Pancreas (tissue), 10 donors: ENCODE measurements at regions not wholly inside any gene's neighbourhood (a gene's known extent, or its start where the extent isn't known, plus 50 kb on each side); places are given as distances from the start of the nearest gene placed in this dataset.

Experiments
- ATAC-seq, 4 donors: fragments of 200-7000 bp; cut with Tn5 transposase; one replicate each; pipeline versions ENCODE4 v1.8.0 to v1.9.1; 2020; ENCODE audit warnings: mild to moderate bottlenecking in 4 of 4, moderate library complexity in 4 of 4
- DNase-seq, 6 donors: peaks; one replicate each; pipeline ENCODE4 v3.0.0-alpha.2; 2020
- FAIRE-seq: peaks from 2 replicates; lab custom pipeline; 2012; peaks lifted over from hg19 to GRCh38; lab: Jason Lieb, UNC
- H3K27ac ChIP-seq, 4 donors: fragments of 200-600 bp; sonication (generic); 1 replicate in 3 of 4; 2 replicates in 1 of 4; pipeline versions ENCODE4 v1.5.0 to v1.8.0; 2020
- H3K27me3 ChIP-seq, 4 donors: fragments of 200-600 bp; one replicate each; pipeline ENCODE4 v1.8.0; 2021
- H3K36me3 ChIP-seq, 3 donors: fragments of 200-600 bp; sonication (generic) in 1 of 3; one replicate each; pipeline versions ENCODE4 v1.5.0 to v1.8.0; 2020 to 2021
- H3K4me1 ChIP-seq, 3 donors: fragments of 200-600 bp; one replicate each; pipeline ENCODE4 v1.8.0; 2021
- H3K4me3 ChIP-seq, 4 donors: fragments of 200-600 bp; sonication (generic) in 2 of 4; one replicate each; pipeline versions ENCODE4 v1.5.0 to v1.8.0; 2020 to 2021
- H3K9me3 ChIP-seq, 4 donors: fragments of 200-600 bp; one replicate each; pipeline ENCODE4 v1.8.0; 2021
- WGBS, 2 donors: extraction: QIAGEN DNeasy Blood & Tissue Kit; methylation state at CpG; one replicate each; pipeline ENCODE4 v1.1.7; 2013; 5-methylcytosine and 5-hydroxymethylcytosine counted together
- intact Hi-C, 3 donors: fragments of 100-400 bp; cut with DNase I; formaldehyde crosslinking; loops; one replicate each; pipeline versions ENCODE4 v1.11.1 to v1.14.2; 2022
- TF ChIP-seq, protein P1 (sequence below), 4 donors: fragments of 200-600 bp; sonication (generic) in 3 of 4; IDR thresholded peaks; one replicate each; pipeline versions ENCODE4 v1.5.0 to v1.8.0; 2021; ENCODE audit warnings: antibody characterized with exemption in 4 of 4
- donor health status: healthy with polysubstance abuse.
- donor health status: DM: no; HTN: no; CAD: no; lungs with moderate emphysema.
- donor health status: DM: no; HTN: no; CAD: no.
- donor health status: control.
- donor health status: control.
- donor health status: Bipolar disorder and iron deficiency.
- donor health status: DM: yes; HTN: yes; CAD: no.
- donor health status: DM: no; HTN: no; CAD: no.
- donor health status: DM: no; HTN: no; CAD: no.
- donor health status: DM: yes; HTN: yes; CAD: no.

DNA sequence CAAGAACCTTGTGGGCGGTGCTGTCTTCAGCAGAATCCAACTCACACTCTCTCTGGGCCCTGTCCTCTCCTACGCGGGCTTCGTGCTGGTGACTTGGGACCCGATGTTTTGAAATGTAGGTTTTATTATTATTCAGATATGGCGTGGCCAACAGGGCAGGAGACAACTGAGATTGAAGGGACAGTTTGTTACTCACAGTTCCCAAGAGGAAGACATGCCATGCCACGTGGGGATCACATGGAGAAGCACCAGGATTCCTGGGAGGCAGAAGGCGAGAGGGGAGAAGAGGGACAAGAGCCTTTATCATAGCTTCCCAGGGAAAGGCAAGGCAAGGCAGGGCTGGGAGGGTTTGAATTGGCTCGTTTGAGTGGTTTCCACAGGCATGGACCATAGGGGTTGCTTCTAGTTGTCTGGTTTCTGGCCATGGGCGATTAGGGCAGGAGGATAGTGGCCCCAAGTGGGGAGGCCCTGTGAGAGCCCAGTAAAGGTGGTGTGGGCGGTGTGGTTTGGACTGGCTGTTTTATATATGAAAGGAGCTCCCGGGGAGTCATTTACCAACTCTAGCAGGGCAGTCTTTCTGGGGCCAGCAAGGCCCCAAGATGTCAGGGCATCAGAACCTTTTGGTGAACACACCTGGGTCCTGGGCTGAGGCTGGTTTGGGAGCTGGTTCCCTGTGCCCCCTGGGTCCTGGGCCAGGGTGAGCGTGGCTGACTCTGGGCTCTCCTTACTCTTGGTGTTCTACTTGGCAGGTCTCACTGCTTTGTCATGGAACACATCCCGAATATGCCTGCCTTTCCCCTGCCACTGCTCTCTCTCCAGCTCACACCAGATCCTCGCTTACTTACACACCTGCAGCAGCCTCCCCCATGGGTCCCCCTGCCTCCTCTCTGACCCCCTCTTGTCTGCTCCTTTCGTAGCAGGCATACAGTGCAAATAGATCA lies 94.0 kb upstream of the ZNF536 start:
- intact Hi-C loops = loop anchor here in 1 of 3 donors (10.0 kb wide), 1 partner anchor 113 kb away; no protein-coding TSS in a partner anchor
- FAIRE-seq (no peak), DNase-seq (no peak), ATAC-seq (no peak)
- no peak overlapping the region for H3K27ac ChIP-seq
- TF ChIP-seq, protein P1, sequence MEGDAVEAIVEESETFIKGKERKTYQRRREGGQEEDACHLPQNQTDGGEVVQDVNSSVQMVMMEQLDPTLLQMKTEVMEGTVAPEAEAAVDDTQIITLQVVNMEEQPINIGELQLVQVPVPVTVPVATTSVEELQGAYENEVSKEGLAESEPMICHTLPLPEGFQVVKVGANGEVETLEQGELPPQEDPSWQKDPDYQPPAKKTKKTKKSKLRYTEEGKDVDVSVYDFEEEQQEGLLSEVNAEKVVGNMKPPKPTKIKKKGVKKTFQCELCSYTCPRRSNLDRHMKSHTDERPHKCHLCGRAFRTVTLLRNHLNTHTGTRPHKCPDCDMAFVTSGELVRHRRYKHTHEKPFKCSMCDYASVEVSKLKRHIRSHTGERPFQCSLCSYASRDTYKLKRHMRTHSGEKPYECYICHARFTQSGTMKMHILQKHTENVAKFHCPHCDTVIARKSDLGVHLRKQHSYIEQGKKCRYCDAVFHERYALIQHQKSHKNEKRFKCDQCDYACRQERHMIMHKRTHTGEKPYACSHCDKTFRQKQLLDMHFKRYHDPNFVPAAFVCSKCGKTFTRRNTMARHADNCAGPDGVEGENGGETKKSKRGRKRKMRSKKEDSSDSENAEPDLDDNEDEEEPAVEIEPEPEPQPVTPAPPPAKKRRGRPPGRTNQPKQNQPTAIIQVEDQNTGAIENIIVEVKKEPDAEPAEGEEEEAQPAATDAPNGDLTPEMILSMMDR (IDR thresholded peaks at IDR 0.05) = no peak
- peaks cover 0 to 14% (median 0%) of the 10 kb centered on the region in 4 donors for H3K27me3 ChIP-seq
- H3K36me3 ChIP-seq = no peaks in the 10 kb centered on the region
- H3K4me1 ChIP-seq = no peaks in the 10 kb centered on the region
- no peaks in the 10 kb centered on the region for H3K9me3 ChIP-seq
- 64 to 75% methylated on average over 16 of the region's 16 CpGs for WGBS, 2 donors
- H3K4me3 ChIP-seq = no peak overlapping the region

DNA sequence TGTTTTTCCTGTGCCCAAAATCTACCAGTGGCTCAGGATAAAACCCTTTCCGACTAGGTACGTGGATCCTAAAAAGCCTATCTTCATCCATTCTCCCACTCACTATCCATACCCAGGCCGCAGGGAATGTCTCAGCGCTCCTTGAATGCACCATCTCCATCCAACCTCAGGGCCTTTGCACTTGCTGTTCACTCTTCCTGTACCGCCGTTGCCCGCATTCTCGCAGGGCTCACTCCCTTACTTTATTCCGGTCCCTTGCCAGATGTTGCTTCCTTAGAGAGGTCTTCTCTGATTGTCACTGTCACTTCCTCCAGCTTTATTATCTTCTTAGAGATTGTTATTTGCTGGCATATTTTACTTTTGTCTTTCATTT lies 93.3 kb upstream of the ZNF536 start:
- WGBS, 2 donors = 87% methylated on average over 9 of the region's 9 CpGs
- ATAC-seq (no peak), FAIRE-seq (no peak), DNase-seq (no peak)
- TF ChIP-seq, protein P1 (IDR thresholded peaks at IDR 0.05) = no peak
- H3K4me3 ChIP-seq = no peak overlapping the region
- peaks cover 0 to 9% (median 0%) of the 10 kb centered on the region in 4 donors for H3K27me3 ChIP-seq
- H3K9me3 ChIP-seq = no peaks in the 10 kb centered on the region
- H3K36me3 ChIP-seq = no peaks in the 10 kb centered on the region
- no peak overlapping the region for H3K27ac ChIP-seq
- intact Hi-C loops = loop anchor here in 1 of 3 donors (10.0 kb wide), 1 partner anchor 114 kb away; no protein-coding TSS in a partner anchor
- no peaks in the 10 kb centered on the region for H3K4me1 ChIP-seq

DNA sequence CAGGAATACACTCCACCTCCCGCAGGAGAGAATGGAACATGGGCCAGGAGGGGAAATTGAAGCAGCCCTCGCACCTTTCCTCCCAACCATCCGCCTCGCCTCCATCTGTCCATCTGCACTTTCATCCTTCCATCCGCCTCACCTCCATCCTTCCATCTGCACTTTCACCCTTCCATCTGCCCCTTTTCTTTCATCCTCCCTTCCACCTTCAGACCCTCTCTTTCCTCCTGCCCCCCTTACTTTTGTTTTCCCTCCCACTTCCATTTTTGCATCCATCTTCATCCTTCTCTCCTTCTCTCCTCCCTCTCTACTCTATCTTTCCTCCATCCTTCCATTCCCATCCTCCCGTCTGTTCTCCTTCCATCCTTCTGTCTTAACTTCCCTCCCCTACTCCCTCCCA lies 92.2 kb upstream of the ZNF536 start:
- H3K9me3 ChIP-seq = no peaks in the 10 kb centered on the region
- H3K36me3 ChIP-seq = no peaks in the 10 kb centered on the region
- FAIRE-seq (no peak), ATAC-seq (no peak), DNase-seq (no peak)
- no peaks in the 10 kb centered on the region for H3K4me1 ChIP-seq
- TF ChIP-seq, protein P1 (IDR thresholded peaks at IDR 0.05) = no peak
- H3K27ac ChIP-seq = no peak overlapping the region
- 59 to 74% methylated on average over 5 to 6 of the region's 6 CpGs for WGBS, 2 donors
- peaks cover 0 to 9% (median 0%) of the 10 kb centered on the region in 4 donors for H3K27me3 ChIP-seq
- no peak overlapping the region for H3K4me3 ChIP-seq
- intact Hi-C loops = no loop called here

DNA sequence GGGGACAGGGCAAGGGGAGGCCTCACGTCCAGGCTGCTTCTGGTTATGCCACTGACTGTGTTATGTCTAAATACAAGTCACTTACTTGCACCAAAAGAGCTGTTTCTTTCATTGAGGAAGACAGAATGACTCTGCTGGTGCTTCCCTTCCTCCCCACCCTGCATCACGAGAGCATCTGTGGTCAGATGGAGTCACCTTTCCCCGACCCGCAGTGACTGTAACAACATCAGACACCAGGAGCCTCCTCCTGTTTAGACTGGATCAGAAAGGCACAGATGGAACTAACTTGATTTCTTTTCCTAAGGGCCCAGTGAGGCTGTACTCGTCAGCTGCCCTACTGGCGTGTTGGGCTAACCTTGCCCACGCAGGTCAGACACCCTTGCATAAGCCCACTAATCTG lies 90.3 kb upstream of the ZNF536 start:
- no peak for ATAC-seq
- 77 to 82% methylated on average over 7 of the region's 7 CpGs for WGBS, 2 donors
- FAIRE-seq = no peak

More for the DNA sequence above, 90.3 kb upstream of the ZNF536 start:
- Histone ChIP-seq H3K4me1 (no peaks in the 10 kb centered on the region), H3K4me3 (no peak overlapping the region), H3K36me3 (no peaks in the 10 kb centered on the region), H3K27me3 (peaks cover 0 to 9% (median 0%) of the 10 kb centered on the region in 4 donors), H3K9me3 (no peaks in the 10 kb centered on the region), H3K27ac (no peak overlapping the region)
- TF ChIP-seq, protein P1 (IDR thresholded peaks at IDR 0.05) = no peak
- no peak for DNase-seq
- intact Hi-C loops = no loop called here
